GM18505 (cell line): ENCODE measurements at regions not wholly inside any gene's neighbourhood (a gene's known extent, or its start where the extent isn't known, plus 50 kb on each side); places are given as distances from the start of the nearest gene placed in this dataset.
"Not testable (repeated sequence)": the region's sequence is repeated elsewhere in the genome, so short reads cannot be mapped to it uniquely, and the experiment has no call there.

Source experiments
- ATAC-seq: cut with Tn5 transposase; IDR thresholded peaks from one replicate; pipeline ENCODE4 v1.9.1; 2021; ENCODE audit not compliant: unreplicated experiment
- POLR2A ChIP-seq: IDR thresholded peaks from 4 replicates; pipeline ENCODE4 v1.6.1; 2011; ENCODE audit warnings: borderline replicate concordance; ENCODE audit not compliant: insufficient read depth, insufficient read length; ENCODE audit errors: extremely low read depth

DNA sequence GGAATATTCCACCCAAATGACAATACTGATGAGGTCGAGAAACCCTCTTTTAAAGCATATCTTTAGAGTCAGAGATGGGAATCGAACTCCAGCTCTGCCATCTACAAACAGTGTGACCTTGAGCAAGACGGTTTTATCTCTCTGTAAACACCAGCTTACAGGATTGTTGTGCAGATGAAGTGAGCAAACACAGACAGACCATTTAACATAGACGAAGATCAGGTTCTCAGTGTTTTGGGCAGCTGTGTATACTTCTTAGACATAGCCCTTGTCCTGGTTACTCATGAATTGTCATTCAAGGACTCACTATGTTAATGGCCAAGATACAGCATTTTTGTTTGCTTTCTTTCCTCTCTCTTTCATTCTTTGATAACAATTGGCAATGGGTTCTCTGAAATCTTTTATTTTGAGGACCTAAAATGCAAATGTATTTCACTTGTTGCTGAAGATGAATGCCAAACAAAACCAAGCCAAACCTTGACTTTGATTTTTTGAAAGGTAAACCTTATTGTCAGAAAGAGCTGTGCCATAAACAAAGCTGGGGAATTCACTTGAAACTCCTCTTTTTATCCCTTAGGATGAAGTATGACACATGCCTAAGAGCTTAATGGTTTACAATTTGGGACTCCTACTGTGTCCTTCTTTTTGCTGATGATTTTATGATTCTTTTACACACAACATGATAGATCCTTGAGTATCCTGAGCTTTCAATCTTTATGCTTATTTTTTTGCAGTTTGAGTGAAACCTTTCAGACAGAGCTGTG is 250.0 kb upstream of the PDZRN3 start:
- no peak for TF ChIP-seq POLR2A
- no peak for ATAC-seq

DNA sequence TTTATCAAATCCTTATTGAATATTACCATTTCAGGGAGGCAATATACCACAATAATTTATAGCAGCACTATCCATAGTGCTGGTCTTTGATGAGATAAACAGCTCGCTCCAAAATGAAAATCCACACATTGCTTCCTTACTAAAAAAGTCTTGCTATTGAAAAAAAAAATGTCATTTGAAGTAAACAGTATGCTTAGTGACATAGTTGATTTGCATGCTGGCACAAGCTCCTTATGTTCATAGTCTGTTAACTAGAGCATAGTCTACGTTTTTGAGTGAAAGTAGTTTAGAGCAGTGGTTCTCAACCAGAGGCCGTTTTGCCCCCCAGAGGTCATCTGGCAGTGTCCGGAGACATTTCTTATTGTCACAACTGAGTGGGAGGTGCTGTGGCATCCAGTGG is 249.4 kb upstream of the PDZRN3 start:
- no peak for TF ChIP-seq POLR2A
- no peak for ATAC-seq

DNA sequence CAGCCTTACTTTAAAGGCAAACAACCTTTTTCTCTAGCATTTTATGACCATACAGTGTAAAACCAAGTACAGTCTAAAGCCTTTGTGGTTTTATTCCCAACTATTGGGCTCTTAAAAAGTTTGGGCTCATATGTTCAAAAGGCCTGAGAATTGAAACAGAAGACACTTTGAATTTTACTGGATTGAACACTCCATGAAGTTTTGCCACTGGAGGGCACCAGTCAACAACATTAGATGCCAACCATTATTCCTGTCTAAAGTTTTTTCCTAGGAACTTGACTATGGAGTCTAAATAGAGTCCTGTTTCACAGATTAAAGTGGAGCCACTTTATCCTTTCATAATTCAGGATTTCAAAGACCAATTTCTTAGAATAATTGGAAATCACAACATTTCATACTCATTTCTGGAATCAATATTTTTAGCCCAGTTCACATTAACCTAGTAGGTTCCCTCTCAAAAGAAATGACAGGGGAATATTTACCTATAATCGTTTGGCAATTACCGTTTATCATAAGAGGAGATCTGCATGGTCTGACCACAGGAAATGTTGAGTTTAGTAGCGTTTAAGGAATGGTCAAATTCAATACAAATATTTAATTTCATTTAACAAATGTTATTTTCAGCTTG is 244.1 kb upstream of the PDZRN3 start:
- TF ChIP-seq POLR2A: no peak
- ATAC-seq: no peak

DNA sequence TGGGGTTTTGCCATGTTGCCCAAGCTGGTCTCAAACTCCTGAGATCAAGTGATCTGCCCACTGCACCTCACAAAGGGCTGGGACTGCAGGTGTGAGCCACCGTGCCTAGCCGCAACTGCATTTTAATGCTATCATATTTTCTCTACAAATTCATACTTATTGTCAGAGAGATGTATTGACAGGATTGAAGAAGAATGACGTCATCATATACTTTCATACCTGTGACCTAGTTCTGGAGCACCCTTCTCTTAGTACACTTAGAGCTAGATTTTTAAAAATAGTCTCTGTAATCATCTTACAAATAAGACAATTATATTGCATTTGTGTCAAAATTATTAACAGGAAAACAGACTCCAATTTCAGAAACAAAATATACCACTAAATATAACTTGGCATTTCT is 242.8 kb upstream of the PDZRN3 start:
- no peak for TF ChIP-seq POLR2A
- ATAC-seq: no peak

DNA sequence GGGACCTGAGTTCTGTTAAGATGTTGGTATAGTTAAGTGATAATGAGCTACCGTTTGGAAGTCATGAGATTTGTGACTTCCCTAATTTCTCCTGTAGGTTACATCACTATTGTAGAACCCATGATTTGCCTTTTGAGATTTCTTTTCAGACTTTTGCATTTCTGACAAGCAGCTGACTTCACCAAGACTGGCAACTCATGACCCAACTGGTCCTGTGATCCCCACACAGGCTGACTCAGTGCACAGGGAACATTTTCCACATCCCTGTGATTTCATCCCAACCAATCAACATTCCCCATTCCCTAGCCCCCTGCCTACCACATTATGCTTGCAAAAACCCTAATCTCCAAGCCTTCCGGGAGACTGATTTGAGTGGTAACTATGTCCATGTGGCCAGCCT is 242.1 kb upstream of the PDZRN3 start:
- TF ChIP-seq POLR2A: no peak
- no peak for ATAC-seq

DNA sequence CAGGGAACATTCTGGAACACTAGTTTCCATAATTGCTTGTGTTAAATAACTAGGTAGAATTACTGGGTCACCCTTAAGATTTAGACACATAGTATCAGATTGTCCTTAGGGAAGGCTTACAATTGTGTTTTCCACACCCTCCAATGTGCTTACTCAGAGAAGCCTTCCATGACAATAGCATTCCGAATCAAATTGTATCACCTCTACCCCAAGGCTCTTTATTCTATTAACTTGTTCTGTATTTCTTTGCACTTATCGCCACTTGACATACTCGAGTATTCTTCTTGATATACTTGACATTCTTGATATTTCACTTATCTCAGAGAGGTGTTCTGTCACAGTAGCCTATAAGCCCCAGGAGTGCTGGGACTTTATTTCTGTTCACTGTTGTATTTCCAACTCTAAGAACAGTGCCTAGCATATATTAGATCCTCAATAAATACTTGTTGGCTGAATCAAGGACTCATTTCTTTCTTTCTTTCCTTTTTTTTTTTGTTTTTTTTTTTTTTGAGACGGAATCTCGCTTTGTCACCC is 238.9 kb upstream of the PDZRN3 start:
- TF ChIP-seq POLR2A: no peak
- ATAC-seq: no peak

DNA sequence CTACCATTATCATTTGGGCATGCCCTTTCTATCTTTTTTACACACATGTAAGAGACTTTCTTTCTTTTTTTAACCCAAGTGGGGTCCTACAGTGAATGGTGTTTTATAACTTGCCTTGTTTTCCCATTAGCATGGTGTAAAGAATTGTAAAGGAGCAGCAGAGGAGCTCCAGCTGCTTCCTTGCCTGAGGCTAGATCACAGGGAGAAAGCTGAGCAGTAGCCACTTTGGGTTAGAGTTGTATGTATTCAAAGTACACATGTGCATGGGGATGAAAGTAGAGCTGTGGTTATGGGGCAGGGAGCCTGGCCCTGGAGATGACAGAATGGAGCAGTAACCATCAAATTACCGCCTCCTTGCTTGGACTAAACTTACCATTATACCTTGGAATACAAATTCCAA is 231.1 kb upstream of the PDZRN3 start:
- no peak for ATAC-seq
- no peak for TF ChIP-seq POLR2A

DNA sequence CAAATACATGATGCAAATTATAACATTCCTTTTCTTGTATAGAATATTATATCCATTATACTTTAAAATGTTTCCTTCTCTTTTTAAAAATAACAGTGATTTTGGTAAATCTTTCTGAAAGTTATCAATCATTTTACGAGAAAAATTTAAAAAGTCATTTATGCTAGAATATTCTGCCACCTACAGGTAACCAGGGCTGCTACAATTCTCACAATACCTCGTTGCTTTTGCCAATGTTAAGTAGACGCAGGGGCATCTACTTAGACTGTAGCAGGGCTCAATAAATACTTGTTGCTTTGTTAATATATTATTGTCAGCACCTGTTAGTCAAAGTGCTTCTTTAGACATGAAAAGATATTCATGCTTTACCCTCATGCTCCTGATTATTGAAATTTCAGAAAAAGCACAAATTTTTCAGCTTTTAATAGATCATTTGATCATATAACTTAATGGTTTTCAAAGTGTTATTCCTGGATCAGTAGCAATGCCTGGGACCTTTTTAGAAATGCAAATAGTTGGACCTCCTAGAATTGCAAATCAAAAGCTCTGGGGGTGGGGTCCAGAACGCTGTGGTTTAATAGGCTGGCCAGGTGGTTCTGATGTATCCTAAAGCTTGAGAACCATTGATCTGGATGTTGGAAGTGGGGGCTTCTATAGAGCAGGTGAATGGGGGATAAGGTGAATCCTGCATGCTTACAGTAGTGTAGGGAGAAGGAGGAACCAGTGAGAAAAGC is 223.6 kb upstream of the PDZRN3 start:
- ATAC-seq: no peak
- no peak for TF ChIP-seq POLR2A

DNA sequence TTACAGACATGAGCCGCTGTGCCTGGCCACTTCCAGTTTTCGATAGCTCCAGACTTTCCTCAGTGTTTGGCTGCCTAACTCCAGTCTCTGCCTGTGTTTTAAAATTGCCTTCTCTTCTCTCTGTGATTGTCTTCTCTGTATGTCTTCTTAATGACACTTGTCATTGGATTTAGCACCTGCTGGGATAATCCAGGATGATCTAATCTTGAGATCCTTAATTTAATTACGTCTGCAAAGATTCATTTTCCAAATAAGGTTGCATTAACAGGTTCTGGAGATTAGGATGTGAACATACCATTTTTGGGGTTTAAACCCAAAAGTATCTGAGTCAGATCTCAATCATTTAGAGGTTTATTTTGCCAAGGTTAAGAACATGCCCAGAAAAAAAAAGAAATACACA is 222.2 kb upstream of the PDZRN3 start:
- no peak for ATAC-seq
- no peak for TF ChIP-seq POLR2A

DNA sequence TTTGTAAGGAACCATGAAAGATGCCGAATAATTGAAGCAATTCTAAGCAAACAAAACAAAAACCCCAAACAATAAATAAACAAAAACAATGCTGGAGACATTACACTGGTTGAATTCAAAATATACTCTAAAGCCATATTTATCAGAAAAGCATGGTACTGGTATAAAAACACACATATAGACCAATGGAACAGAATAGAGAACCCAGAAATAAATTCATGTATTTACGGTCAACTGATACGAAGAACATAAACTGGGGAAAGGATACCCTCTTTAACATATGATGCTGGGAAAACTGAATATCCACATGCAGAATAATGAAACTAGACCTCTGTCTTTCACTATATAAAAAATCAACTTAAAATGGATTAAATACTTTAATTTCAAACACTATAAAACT is 214.3 kb upstream of the PDZRN3 start:
- no peak for ATAC-seq
- no peak for TF ChIP-seq POLR2A

DNA sequence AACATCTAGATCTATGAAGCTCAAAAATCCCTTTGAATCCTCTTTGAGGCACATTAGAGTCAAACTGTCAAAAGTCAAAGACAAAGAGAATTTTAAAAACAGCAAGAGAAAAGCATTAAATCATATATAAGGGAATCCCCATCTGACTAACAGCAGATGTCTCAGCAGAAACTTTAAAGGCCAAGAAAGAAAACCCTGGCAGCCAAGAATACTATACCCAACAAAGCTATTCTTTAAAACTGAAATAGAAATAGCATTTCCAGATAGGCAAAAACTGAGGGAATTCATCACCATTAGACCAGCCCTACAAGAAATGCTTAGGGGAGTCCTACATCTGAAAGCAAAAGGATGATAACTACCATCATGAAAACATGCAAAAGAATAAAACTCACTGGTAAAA is 211.2 kb upstream of the PDZRN3 start:
- no peak for ATAC-seq
- no peak for TF ChIP-seq POLR2A

DNA sequence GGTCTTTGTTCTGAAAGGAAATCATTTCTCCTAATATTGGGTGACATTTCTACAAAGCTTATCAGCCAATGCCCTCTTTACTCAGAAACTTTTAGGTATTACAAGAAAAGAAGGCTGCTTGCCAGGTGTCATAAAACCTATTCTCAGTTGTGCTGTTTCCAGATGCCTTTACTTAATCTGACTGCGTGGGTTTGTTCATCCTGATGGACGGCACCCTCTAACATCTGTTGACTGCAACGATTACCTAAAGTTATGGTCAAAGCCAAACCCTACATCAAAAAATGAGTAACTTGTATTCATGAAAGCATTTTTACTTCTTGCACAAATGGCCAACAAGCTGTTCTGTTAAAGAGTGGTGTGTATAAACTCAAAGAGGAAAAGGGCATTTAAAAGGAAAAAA is 207.7 kb upstream of the PDZRN3 start:
- TF ChIP-seq POLR2A: no peak
- no peak for ATAC-seq

DNA sequence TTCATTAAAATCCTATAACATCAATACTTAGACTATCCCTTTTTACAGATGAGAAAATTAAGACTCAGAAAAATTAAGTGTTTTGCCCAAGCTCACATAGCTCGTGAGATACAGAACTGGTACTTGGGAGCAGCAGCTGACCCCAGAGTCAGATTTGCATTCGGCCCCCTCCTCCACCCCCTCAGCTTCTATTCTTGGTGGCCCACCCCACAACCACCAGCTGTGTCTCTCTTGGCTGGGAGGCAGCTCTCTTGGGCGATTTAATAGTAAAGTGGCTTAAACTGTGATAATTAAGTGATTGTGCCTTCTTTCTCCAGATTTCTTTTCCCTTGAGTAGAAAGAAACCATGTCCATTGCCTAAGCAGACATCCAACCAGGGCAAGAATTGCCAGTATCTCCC is 203.6 kb upstream of the PDZRN3 start:
- TF ChIP-seq POLR2A: no peak
- no peak for ATAC-seq

DNA sequence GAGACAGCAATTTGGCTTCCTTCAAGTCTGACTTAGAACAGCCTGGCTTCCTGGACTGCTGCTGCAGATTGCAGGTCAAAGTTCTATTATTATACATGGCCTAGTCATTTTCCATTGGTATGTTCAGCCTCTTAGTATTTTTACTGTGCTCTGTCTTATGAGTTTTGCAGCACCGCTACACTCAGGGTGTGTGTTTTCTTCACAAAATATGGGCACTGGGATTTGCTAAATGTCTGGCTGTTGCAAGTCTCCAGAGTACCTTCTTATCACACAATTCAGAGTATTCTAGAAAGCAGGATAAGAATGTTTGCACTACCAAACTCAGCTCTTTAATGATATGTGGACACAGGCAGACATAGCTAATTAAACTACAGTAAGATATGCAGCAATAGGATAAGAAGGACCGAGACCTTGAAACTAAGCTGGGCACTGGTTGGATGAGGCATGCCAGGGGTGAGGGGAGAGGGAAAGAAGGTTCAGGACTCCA is 203.0 kb upstream of the PDZRN3 start:
- no peak for TF ChIP-seq POLR2A
- no peak for ATAC-seq

DNA sequence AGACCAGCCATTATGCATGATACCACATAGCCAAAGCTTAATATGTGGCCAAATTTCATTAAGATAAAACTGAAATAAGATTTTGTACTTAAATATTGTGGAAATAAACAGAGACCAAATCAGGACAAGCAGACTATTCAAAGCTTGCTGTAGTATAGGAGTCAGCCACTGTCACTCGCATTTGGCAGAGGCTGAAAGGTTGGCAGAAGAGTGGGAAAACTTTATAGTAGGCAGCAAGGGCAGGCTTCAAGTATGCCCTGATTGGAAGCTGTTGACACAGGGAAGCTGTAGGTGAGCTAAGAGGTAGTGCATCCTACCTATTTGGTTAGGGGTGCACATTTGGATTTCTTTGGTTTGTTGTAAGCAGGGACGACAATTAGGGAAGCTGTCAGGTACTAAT is 202.5 kb upstream of the PDZRN3 start:
- no peak for ATAC-seq
- no peak for TF ChIP-seq POLR2A

DNA sequence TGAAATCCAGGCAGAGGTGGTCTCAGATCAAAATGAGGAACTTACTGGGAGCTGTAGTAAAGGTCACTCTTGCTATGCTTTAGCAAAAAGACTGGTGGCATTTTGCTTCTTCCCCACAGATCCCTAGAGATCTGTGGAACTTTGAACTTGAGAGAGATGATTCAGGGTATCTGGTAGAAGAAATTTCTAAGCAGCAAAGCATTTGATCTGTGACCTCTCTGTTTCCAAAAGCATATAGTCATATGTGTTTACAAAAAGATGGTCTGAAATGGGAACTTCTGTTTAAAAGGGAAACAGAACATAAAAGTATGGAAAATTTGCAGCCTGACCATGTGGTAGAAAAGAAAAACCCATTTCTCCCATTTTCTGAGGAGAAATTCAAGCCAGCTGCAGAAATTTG is 196.2 kb upstream of the PDZRN3 start:
- ATAC-seq: not testable (repeated sequence)
